Neural progenitor cell (in vitro differentiated cells): ENCODE measurements at regions not wholly inside any gene's neighbourhood (a gene's known extent, or its start where the extent isn't known, plus 50 kb on each side); places are given as distances from the start of the nearest gene placed in this dataset.

Experiments
- DNase-seq: peaks from one replicate; pipeline ENCODE4 v3.0.0-alpha.2; 2016; ENCODE audit warnings: low spot score
- H2AFZ ChIP-seq: fragments of 200-600 bp; sonication (generic); replicated peaks from 2 replicates; pipeline ENCODE4 v1.6.1; 2016; ENCODE audit warnings: antibody characterized with exemption
- H3F3A ChIP-seq: fragments of 200-600 bp; sonication (generic); 2 replicates; pipeline ENCODE4 v1.6.1; 2016; ENCODE audit warnings: antibody characterized with exemption, low read depth
- H3K27ac ChIP-seq: fragments of 200-600 bp; sonication (generic); 2 replicates; pipeline ENCODE4 v1.5.1; 2016; ENCODE audit warnings: mild to moderate bottlenecking
- H3K27me3 ChIP-seq: fragments of 200-600 bp; sonication (generic); 2 replicates; pipeline ENCODE4 v1.6.1; 2016; ENCODE audit warnings: mild to moderate bottlenecking, moderate library complexity
- H3K36me3 ChIP-seq: fragments of 200-600 bp; sonication (generic); 2 replicates; pipeline ENCODE4 v1.5.1; 2016
- H3K4me1 ChIP-seq: fragments of 200-600 bp; sonication (generic); 2 replicates; pipeline ENCODE4 v1.6.1; 2016; ENCODE audit warnings: mixed run types
- H3K4me2 ChIP-seq: fragments of 200-600 bp; sonication (generic); 2 replicates; pipeline ENCODE4 v1.6.1; 2016
- H3K4me3 ChIP-seq: fragments of 200-600 bp; sonication (generic); 2 replicates; pipeline ENCODE4 v1.5.1; 2016
- H3K79me2 ChIP-seq: fragments of 200-600 bp; sonication (generic); 2 replicates; pipeline ENCODE4 v1.6.1; 2016; ENCODE audit warnings: low read depth
- H3K9ac ChIP-seq: fragments of 200-600 bp; sonication (generic); 2 replicates; pipeline ENCODE4 v1.6.1; 2016
- H3K9me3 ChIP-seq: fragments of 200-600 bp; sonication (generic); 2 replicates; pipeline ENCODE4 v1.5.1; 2016; ENCODE audit warnings: low read depth
- H4K20me1 ChIP-seq: fragments of 200-600 bp; sonication (generic); 2 replicates; pipeline ENCODE4 v1.6.1; 2016; ENCODE audit warnings: low read depth
- H3K27ac Mint-ChIP-seq: 3 replicates; pipeline ENCODE4 v1.8.0; 2021; ENCODE audit warnings: mixed read lengths
- H3K27me3 Mint-ChIP-seq: 2 replicates; pipeline ENCODE4 v1.8.0; 2022; ENCODE audit warnings: low read depth, mild to moderate bottlenecking, inconsistent platforms, moderate library complexity, mixed read lengths; ENCODE audit not compliant: insufficient read depth
- H3K36me3 Mint-ChIP-seq: 3 replicates; pipeline ENCODE4 v1.8.0; 2021; ENCODE audit warnings: mixed read lengths
- H3K4me1 Mint-ChIP-seq: 3 replicates; pipeline ENCODE4 v1.8.0; 2021; ENCODE audit warnings: mixed read lengths
- H3K4me3 Mint-ChIP-seq: 3 replicates; pipeline ENCODE4 v1.8.0; 2021; ENCODE audit warnings: mild to moderate bottlenecking, moderate library complexity, mixed read lengths
- H3K9me3 Mint-ChIP-seq: 3 replicates; pipeline ENCODE4 v1.8.0; 2020; ENCODE audit warnings: mixed read lengths
- CTCF ChIP-seq: fragments of 200-600 bp; sonication (generic); IDR thresholded peaks from 2 replicates; pipeline ENCODE4 v1.5.1; 2017; ENCODE audit warnings: antibody characterized with exemption, mild to moderate bottlenecking
- EZH2 ChIP-seq: fragments of 200-600 bp; sonication (generic); IDR thresholded peaks from 2 replicates; pipeline ENCODE4 v1.6.1; 2017; ENCODE audit warnings: antibody characterized with exemption, mild to moderate bottlenecking, moderate library complexity
- EZH2phosphoT487 ChIP-seq: fragments of 200-600 bp; sonication (generic); IDR thresholded peaks from 2 replicates; pipeline ENCODE4 v1.6.1; 2017; ENCODE audit warnings: antibody characterized with exemption

DNA sequence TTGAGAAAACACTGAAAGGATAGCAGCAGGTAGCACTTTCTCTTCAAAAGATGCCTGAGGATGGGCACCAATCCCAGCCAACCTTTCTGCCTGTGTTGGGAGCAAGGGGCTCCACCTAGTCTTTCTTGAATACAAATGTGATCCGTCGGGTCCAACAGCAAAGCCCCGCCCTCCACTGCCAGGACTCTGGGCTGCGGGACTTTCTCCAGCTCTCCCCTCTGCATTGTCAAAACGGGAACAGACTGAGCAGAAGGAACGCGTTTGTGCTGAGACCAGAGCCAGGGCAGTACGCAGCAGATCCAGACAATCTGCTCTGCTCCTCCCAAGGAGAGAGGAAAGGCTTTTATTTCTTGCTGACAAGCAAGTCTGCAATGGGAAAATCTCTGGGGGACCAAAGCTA is 139.7 kb downstream of the SEC61B start:
- no peaks in the 10 kb centered on the region for H3K36me3 ChIP-seq
- H3K79me2 ChIP-seq, result no peaks in the 10 kb centered on the region
- peaks cover 6% of the 10 kb centered on the region for H3F3A ChIP-seq
- no peak overlapping the region for H3K27ac Mint-ChIP-seq
- TF ChIP-seq EZH2phosphoT487 (no peak), CTCF (no peak), EZH2 (no peak)
- H3K9me3 Mint-ChIP-seq, result no peaks in the 10 kb centered on the region
- H3K4me3 Mint-ChIP-seq, result no peak overlapping the region
- no peak overlapping the region for H3K4me3 ChIP-seq
- no peaks in the 10 kb centered on the region for H3K27me3 ChIP-seq
- peak overlapping the region; percentile 7 for H2AFZ ChIP-seq
- peak overlapping the region; percentile 22 for H3K4me2 ChIP-seq
- H3K27me3 Mint-ChIP-seq, result peaks cover 8% of the 10 kb centered on the region
- no peak overlapping the region for H3K27ac ChIP-seq
- no peaks in the 10 kb centered on the region for H3K9me3 ChIP-seq
- peak; percentile 60 for DNase-seq
- peaks cover 8% of the 10 kb centered on the region for H3K4me1 Mint-ChIP-seq
- no peak overlapping the region for H3K9ac ChIP-seq
- no peaks in the 10 kb centered on the region for H4K20me1 ChIP-seq
- no peaks in the 10 kb centered on the region for H3K36me3 Mint-ChIP-seq
- H3K4me1 ChIP-seq, result peaks cover 12% of the 10 kb centered on the region

GRCh38 chr9:99362321-99362720 is 140.2 kb downstream of the SEC61B start:
- no peaks in the 10 kb centered on the region for H3K79me2 ChIP-seq
- no peak for DNase-seq
- H3K27me3 ChIP-seq, result no peaks in the 10 kb centered on the region
- peaks cover 12% of the 10 kb centered on the region for H3K4me1 Mint-ChIP-seq
- H3K4me2 ChIP-seq, result peak overlapping the region; percentile 22
- no peaks in the 10 kb centered on the region for H3K36me3 Mint-ChIP-seq
- no peak overlapping the region for H3K4me3 ChIP-seq
- no peaks in the 10 kb centered on the region for H4K20me1 ChIP-seq
- H3K36me3 ChIP-seq, result no peaks in the 10 kb centered on the region
- H3K27me3 Mint-ChIP-seq, result peaks cover 10% of the 10 kb centered on the region
- TF ChIP-seq EZH2, result no peak
- no peak for TF ChIP-seq CTCF
- no peak for TF ChIP-seq EZH2phosphoT487
- H3K4me3 Mint-ChIP-seq, result no peak overlapping the region
- H3F3A ChIP-seq, result peaks cover 6% of the 10 kb centered on the region
- no peak overlapping the region for H2AFZ ChIP-seq
- H3K9me3 ChIP-seq, result no peaks in the 10 kb centered on the region
- H3K4me1 ChIP-seq, result peaks cover 12% of the 10 kb centered on the region
- no peaks in the 10 kb centered on the region for H3K9me3 Mint-ChIP-seq
- H3K9ac ChIP-seq, result no peak overlapping the region
- H3K27ac Mint-ChIP-seq, result no peak overlapping the region
- no peak overlapping the region for H3K27ac ChIP-seq

DNA sequence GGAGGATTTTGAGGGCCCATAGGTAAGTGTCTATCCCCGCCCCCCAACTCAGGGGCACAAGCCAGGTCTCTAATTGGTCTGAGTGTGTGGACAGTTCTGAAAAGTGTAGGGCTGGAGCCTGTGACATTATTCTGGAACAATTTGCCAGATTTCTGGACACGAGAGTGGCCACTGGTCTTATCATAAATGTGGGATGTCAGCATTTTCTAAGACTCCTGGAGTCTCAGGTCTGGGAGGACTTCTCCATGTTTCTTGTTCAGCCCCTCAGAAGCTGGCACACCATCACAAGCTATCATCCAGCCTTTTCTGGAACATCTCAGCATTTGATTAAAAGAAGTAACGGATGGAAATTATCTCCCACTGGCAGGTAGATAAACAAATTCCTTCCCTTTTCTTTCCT is 141.4 kb downstream of the SEC61B start:
- no peak overlapping the region for H3K4me3 Mint-ChIP-seq
- DNase-seq, result no peak
- H3K9me3 Mint-ChIP-seq, result no peaks in the 10 kb centered on the region
- TF ChIP-seq EZH2phosphoT487 (no peak), CTCF (no peak), EZH2 (no peak)
- H3K4me1 Mint-ChIP-seq, result peaks cover 22% of the 10 kb centered on the region
- Histone ChIP-seq H3K27me3 (no peaks in the 10 kb centered on the region), H3F3A (peaks cover 6% of the 10 kb centered on the region), H3K27ac (no peak overlapping the region), H2AFZ (no peak overlapping the region), H3K36me3 (no peaks in the 10 kb centered on the region), H3K4me3 (no peak overlapping the region), H3K9ac (no peak overlapping the region), H3K4me1 (peaks cover 18% of the 10 kb centered on the region), H3K9me3 (no peaks in the 10 kb centered on the region), H4K20me1 (no peaks in the 10 kb centered on the region), H3K79me2 (no peaks in the 10 kb centered on the region), H3K4me2 (no peak overlapping the region)
- H3K27me3 Mint-ChIP-seq, result peaks cover 6% of the 10 kb centered on the region
- peak overlapping the region; percentile 92 for H3K27ac Mint-ChIP-seq
- no peaks in the 10 kb centered on the region for H3K36me3 Mint-ChIP-seq
